Thyroid gland (tissue), 4 donors: ENCODE measurements at regions not wholly inside any gene's neighbourhood (a gene's known extent, or its start where the extent isn't known, plus 50 kb on each side); places are given as distances from the start of the nearest gene placed in this dataset.

Experiments used
- DNase-seq, 2 donors: peaks; one replicate each; pipeline ENCODE4 v3.0.0-alpha.2; 2019
- H3K27ac ChIP-seq, 3 donors: fragments of 200-600 bp; sonication (generic); 1 replicate in 2 of 3; 2 replicates in 1 of 3; pipeline ENCODE4 v1.5.1; 2016 to 2019; ENCODE audit warnings: mild to moderate bottlenecking in 1 of 3, moderate library complexity in 1 of 3
- H3K27me3 ChIP-seq: fragments of 200-600 bp; sonication (generic); one replicate; pipeline ENCODE4 v1.5.1; 2019
- H3K36me3 ChIP-seq, 2 donors: fragments of 200-600 bp; sonication (generic); one replicate each; pipeline ENCODE4 v1.5.1; 2016 to 2019
- H3K4me1 ChIP-seq, 2 donors: fragments of 200-600 bp; sonication (generic); one replicate each; pipeline ENCODE4 v1.5.1; 2017 to 2019
- H3K4me3 ChIP-seq, 3 donors: fragments of 200-600 bp; sonication (generic); replicated peaks in 1 of 3; 1 replicate in 2 of 3; 2 replicates in 1 of 3; pipeline ENCODE4 v1.5.1; 2016; ENCODE audit warnings: mild to moderate bottlenecking in 1 of 3
- H3K9me3 ChIP-seq: fragments of 200-600 bp; sonication (generic); one replicate; pipeline ENCODE4 v1.5.1; 2017
- CTCF ChIP-seq, 6 experiments: fragments of 200-600 bp in 3 of 6; fragments of 450-650 bp in 3 of 6; sonication (generic) in 3 of 6; IDR thresholded peaks; one replicate each; pipeline ENCODE4 v1.5.1; 2016 to 2019; ENCODE audit warnings: antibody characterized with exemption in 6 of 6, mild to moderate bottlenecking in 2 of 6, inconsistent platforms in 1 of 6, moderate library complexity in 1 of 6
- POLR2A ChIP-seq, 2 donors: fragments of 450-650 bp; IDR thresholded peaks; one replicate each; pipeline ENCODE4 v1.6.1; 2017; ENCODE audit warnings: antibody characterized with exemption in 2 of 2, mild to moderate bottlenecking in 2 of 2, moderate library complexity in 1 of 2
- WGBS, 2 donors: methylation state at CpG; one replicate each; pipeline ENCODE4 v1.1.5; 2017; 5-methylcytosine and 5-hydroxymethylcytosine counted together
- intact Hi-C: fragments of 100-400 bp; cut with DNase I; formaldehyde crosslinking; loops from one replicate; pipeline ENCODE4 v1.15.1; 2023

GRCh38 chr22:49543876-49544275 lies 283.8 kb downstream of the BRD1 start:
- H3K4me1 ChIP-seq = no peaks in the 10 kb centered on the region
- no peak overlapping the region for H3K27ac ChIP-seq
- H3K4me3 ChIP-seq = no peak overlapping the region
- TF ChIP-seq CTCF (IDR thresholded peaks at IDR 0.05) (no peak), POLR2A (IDR thresholded peaks at IDR 0.05) (no peak)
- 86 to 90% methylated on average over 10 of the region's 10 CpGs for WGBS, 2 donors
- H3K27me3 ChIP-seq = no peaks in the 10 kb centered on the region
- no peaks in the 10 kb centered on the region for H3K36me3 ChIP-seq
- no peaks in the 10 kb centered on the region for H3K9me3 ChIP-seq
- DNase-seq = no peak
- intact Hi-C loops = no loop called here

GRCh38 chr22:49541693-49542230 lies 285.9 kb downstream of the BRD1 start:
- intact Hi-C loops = no loop called here
- no peaks in the 10 kb centered on the region for H3K27me3 ChIP-seq
- 93 to 97% methylated on average over 9 to 11 of the region's 15 CpGs for WGBS, 2 donors

GRCh38 chr22:49540913-49541692 lies 286.6 kb downstream of the BRD1 start:
- no peaks in the 10 kb centered on the region for H3K36me3 ChIP-seq
- no peak overlapping the region for H3K27ac ChIP-seq
- no peak for DNase-seq
- intact Hi-C loops = no loop called here
- no peaks in the 10 kb centered on the region for H3K27me3 ChIP-seq
- H3K4me3 ChIP-seq = no peak overlapping the region
- 95 to 97% methylated on average over 48 to 53 of the region's 59 CpGs for whole genome bisulfite sequencing, 2 donors
- no peaks in the 10 kb centered on the region for H3K4me1 ChIP-seq
- no peaks in the 10 kb centered on the region for H3K9me3 ChIP-seq
- TF ChIP-seq POLR2A (IDR thresholded peaks at IDR 0.05) (no peak), CTCF (IDR thresholded peaks at IDR 0.05) (no peak)

More at GRCh38 chr22:49541693-49542230, 285.9 kb downstream of the BRD1 start:
- H3K27ac ChIP-seq = no peak overlapping the region
- no peaks in the 10 kb centered on the region for H3K36me3 ChIP-seq
- TF ChIP-seq CTCF (IDR thresholded peaks at IDR 0.05) = no peak
- H3K4me1 ChIP-seq = no peaks in the 10 kb centered on the region
- H3K4me3 ChIP-seq = no peak overlapping the region
- DNase-seq = no peak
- H3K9me3 ChIP-seq = no peaks in the 10 kb centered on the region

- 78 to 80% methylated on average over 22 of the region's 23 CpGs for WGBS, 2 donors
- no peak for DNase-seq
- no peak overlapping the region for H3K4me3 ChIP-seq
- H3K27me3 ChIP-seq = no peaks in the 10 kb centered on the region
- H3K36me3 ChIP-seq = no peaks in the 10 kb centered on the region
- no peak for TF ChIP-seq CTCF (IDR thresholded peaks at IDR 0.05)
- TF ChIP-seq POLR2A (IDR thresholded peaks at IDR 0.05) = no peak
- intact Hi-C loops = no loop called here
- no peak overlapping the region for H3K27ac ChIP-seq
- H3K4me1 ChIP-seq = no peaks in the 10 kb centered on the region
- H3K9me3 ChIP-seq = no peaks in the 10 kb centered on the region
Measured at GRCh38 chr22:49540084-49540912, 287.4 kb downstream of the BRD1 start.

GRCh38 chr22:49538006-49538405 lies 289.7 kb downstream of the BRD1 start:
- H3K9me3 ChIP-seq = no peaks in the 10 kb centered on the region
- no peaks in the 10 kb centered on the region for H3K27me3 ChIP-seq
- intact Hi-C loops = no loop called here
- H3K4me3 ChIP-seq = no peak overlapping the region
- no peaks in the 10 kb centered on the region for H3K4me1 ChIP-seq
- H3K36me3 ChIP-seq = no peaks in the 10 kb centered on the region
- TF ChIP-seq POLR2A (IDR thresholded peaks at IDR 0.05) = no peak
- no peak for TF ChIP-seq CTCF (IDR thresholded peaks at IDR 0.05)
- WGBS, 2 donors = 81 to 88% methylated on average over 6 of the region's 6 CpGs
- no peak for DNase-seq
- H3K27ac ChIP-seq = no peak overlapping the region
